Neural cell (in vitro differentiated cells): ENCODE measurements at regions not wholly inside any gene's neighbourhood (a gene's known extent, or its start where the extent isn't known, plus 50 kb on each side); places are given as distances from the start of the nearest gene placed in this dataset.

Source experiments
- EP300 ChIP-seq: fragments of 450-650 bp; conservative IDR thresholded peaks from 2 replicates; pipeline ENCODE4 v1.6.1; 2014; ENCODE audit warnings: antibody characterized with exemption, mild to moderate bottlenecking, moderate library complexity; ENCODE audit not compliant: poor library complexity, severe bottlenecking
- EZH2 ChIP-seq: fragments of 200-600, 300-800 bp; shearing (Covaris generic), sonication (generic); IDR thresholded peaks from 2 replicates; pipeline ENCODE4 v1.6.1; 2014; ENCODE audit warnings: antibody characterized with exemption, low read length, borderline replicate concordance, mild to moderate bottlenecking; ENCODE audit not compliant: insufficient read depth, poor library complexity, severe bottlenecking
- MXI1 ChIP-seq: fragments of 450-650 bp; conservative IDR thresholded peaks from 2 replicates; pipeline ENCODE4 v1.6.1; 2014; ENCODE audit warnings: antibody characterized with exemption, mild to moderate bottlenecking; ENCODE audit not compliant: poor library complexity, severe bottlenecking
- POLR2AphosphoS5 ChIP-seq: IDR thresholded peaks from 2 replicates; pipeline ENCODE4 v1.6.1; 2012
- RAD21 ChIP-seq: fragments of 450-650 bp; conservative IDR thresholded peaks from 2 replicates; pipeline ENCODE4 v1.6.1; 2014; ENCODE audit warnings: antibody characterized with exemption, mild to moderate bottlenecking, moderate library complexity
- TF ChIP-seq, protein P1 (sequence below): fragments of 450-650 bp; IDR thresholded peaks from 2 replicates; pipeline ENCODE4 v1.5.1; 2014; ENCODE audit warnings: antibody characterized with exemption, mild to moderate bottlenecking, moderate library complexity; ENCODE audit not compliant: poor library complexity, severe bottlenecking
- TF ChIP-seq, protein P2 (sequence below): IDR thresholded peaks from 2 replicates; pipeline ENCODE4 v1.6.1; 2012; ENCODE audit warnings: borderline replicate concordance

- TF ChIP-seq, protein P1, sequence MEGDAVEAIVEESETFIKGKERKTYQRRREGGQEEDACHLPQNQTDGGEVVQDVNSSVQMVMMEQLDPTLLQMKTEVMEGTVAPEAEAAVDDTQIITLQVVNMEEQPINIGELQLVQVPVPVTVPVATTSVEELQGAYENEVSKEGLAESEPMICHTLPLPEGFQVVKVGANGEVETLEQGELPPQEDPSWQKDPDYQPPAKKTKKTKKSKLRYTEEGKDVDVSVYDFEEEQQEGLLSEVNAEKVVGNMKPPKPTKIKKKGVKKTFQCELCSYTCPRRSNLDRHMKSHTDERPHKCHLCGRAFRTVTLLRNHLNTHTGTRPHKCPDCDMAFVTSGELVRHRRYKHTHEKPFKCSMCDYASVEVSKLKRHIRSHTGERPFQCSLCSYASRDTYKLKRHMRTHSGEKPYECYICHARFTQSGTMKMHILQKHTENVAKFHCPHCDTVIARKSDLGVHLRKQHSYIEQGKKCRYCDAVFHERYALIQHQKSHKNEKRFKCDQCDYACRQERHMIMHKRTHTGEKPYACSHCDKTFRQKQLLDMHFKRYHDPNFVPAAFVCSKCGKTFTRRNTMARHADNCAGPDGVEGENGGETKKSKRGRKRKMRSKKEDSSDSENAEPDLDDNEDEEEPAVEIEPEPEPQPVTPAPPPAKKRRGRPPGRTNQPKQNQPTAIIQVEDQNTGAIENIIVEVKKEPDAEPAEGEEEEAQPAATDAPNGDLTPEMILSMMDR = no peak
- TF ChIP-seq RAD21 = no peak
- TF ChIP-seq, protein P2, sequence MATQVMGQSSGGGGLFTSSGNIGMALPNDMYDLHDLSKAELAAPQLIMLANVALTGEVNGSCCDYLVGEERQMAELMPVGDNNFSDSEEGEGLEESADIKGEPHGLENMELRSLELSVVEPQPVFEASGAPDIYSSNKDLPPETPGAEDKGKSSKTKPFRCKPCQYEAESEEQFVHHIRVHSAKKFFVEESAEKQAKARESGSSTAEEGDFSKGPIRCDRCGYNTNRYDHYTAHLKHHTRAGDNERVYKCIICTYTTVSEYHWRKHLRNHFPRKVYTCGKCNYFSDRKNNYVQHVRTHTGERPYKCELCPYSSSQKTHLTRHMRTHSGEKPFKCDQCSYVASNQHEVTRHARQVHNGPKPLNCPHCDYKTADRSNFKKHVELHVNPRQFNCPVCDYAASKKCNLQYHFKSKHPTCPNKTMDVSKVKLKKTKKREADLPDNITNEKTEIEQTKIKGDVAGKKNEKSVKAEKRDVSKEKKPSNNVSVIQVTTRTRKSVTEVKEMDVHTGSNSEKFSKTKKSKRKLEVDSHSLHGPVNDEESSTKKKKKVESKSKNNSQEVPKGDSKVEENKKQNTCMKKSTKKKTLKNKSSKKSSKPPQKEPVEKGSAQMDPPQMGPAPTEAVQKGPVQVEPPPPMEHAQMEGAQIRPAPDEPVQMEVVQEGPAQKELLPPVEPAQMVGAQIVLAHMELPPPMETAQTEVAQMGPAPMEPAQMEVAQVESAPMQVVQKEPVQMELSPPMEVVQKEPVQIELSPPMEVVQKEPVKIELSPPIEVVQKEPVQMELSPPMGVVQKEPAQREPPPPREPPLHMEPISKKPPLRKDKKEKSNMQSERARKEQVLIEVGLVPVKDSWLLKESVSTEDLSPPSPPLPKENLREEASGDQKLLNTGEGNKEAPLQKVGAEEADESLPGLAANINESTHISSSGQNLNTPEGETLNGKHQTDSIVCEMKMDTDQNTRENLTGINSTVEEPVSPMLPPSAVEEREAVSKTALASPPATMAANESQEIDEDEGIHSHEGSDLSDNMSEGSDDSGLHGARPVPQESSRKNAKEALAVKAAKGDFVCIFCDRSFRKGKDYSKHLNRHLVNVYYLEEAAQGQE = no peak
- TF ChIP-seq POLR2AphosphoS5 = no peak
- TF ChIP-seq EP300 = no peak
- TF ChIP-seq MXI1 = no peak
- no peak for TF ChIP-seq EZH2
These were observed 169.8 kb downstream of the ABCC12 start for GRCh38 chr16:47986031-47986430.
